DND-41 (cell line): ENCODE measurements at regions not wholly inside any gene's neighbourhood (a gene's known extent, or its start where the extent isn't known, plus 50 kb on each side); places are given as distances from the start of the nearest gene placed in this dataset.
"Not testable (repeated sequence)": the region's sequence is repeated elsewhere in the genome, so short reads cannot be mapped to it uniquely, and the experiment has no call there.

Experiments used
- ATAC-seq: fragments of 200-7000 bp; cut with Tn5 transposase; 3 replicates; pipeline ENCODE4 v1.9.1; 2021; ENCODE audit warnings: low read depth; ENCODE audit not compliant: insufficient read depth
- DNase-seq: peaks from one replicate; pipeline ENCODE4 v3.0.0-alpha.2; 2020
- H2AFZ ChIP-seq: 2 replicates; pipeline ENCODE4 v1.6.0; 2012; ENCODE audit warnings: low read depth, low read length
- H3K27ac ChIP-seq: 2 replicates; pipeline ENCODE4 v1.5.1; 2012; ENCODE audit warnings: low read length, inconsistent platforms
- H3K27me3 ChIP-seq: fragments of 200-600 bp; sonication (generic); 2 replicates; pipeline ENCODE4 v1.6.0; 2012; ENCODE audit warnings: low read length, mild to moderate bottlenecking, inconsistent platforms; ENCODE audit not compliant: insufficient read depth, poor library complexity
- H3K36me3 ChIP-seq: 2 replicates; pipeline ENCODE4 v1.5.1; 2012; ENCODE audit warnings: low read length, inconsistent platforms; ENCODE audit not compliant: insufficient read depth
- H3K4me1 ChIP-seq: 2 replicates; pipeline ENCODE4 v1.5.1; 2012; ENCODE audit warnings: mild to moderate bottlenecking, low read length; ENCODE audit not compliant: insufficient read depth
- H3K4me2 ChIP-seq: 2 replicates; pipeline ENCODE4 v1.6.0; 2012; ENCODE audit warnings: mild to moderate bottlenecking, moderate library complexity, low read length, inconsistent platforms; ENCODE audit not compliant: insufficient read depth
- H3K4me3 ChIP-seq, 2 experiments: fragments of 200-600 bp in 1 of 2; shearing (Covaris generic) in 1 of 2; 2 replicates each; pipeline ENCODE4 v1.5.1; 2012 to 2016; ENCODE audit warnings: inconsistent platforms in 2 of 2, low read length in 2 of 2, mild to moderate bottlenecking in 2 of 2, low read depth in 1 of 2, moderate library complexity in 1 of 2
- H3K79me2 ChIP-seq: 2 replicates; pipeline ENCODE4 v1.6.0; 2012; ENCODE audit warnings: low read length, inconsistent platforms; ENCODE audit not compliant: insufficient read depth
- H3K9ac ChIP-seq: 2 replicates; pipeline ENCODE4 v1.6.0; 2012; ENCODE audit warnings: low read depth, mild to moderate bottlenecking, inconsistent platforms, low read length, moderate library complexity
- H3K9me3 ChIP-seq: 2 replicates; pipeline ENCODE4 v1.5.1; 2012; ENCODE audit warnings: low read length, moderate library complexity, mild to moderate bottlenecking, inconsistent platforms; ENCODE audit not compliant: insufficient read depth, severe bottlenecking
- H4K20me1 ChIP-seq: 2 replicates; pipeline ENCODE4 v1.6.0; 2012; ENCODE audit warnings: low read length; ENCODE audit not compliant: insufficient read depth
- CTCF ChIP-seq: IDR thresholded peaks from 2 replicates; pipeline ENCODE4 v1.5.1; 2012; ENCODE audit warnings: borderline replicate concordance, low read length, moderate library complexity, mild to moderate bottlenecking; ENCODE audit not compliant: poor library complexity, severe bottlenecking; ENCODE audit errors: extremely low read depth
- EZH2 ChIP-seq: IDR thresholded peaks from 3 replicates; pipeline ENCODE4 v1.6.1; 2012; ENCODE audit warnings: borderline replicate concordance, low read depth, mild to moderate bottlenecking, moderate library complexity, low read length, inconsistent platforms; ENCODE audit not compliant: severe bottlenecking

GRCh38 chr2:221726894-221727513 is 154.9 kb upstream of the EPHA4 start:
- H3K9me3 ChIP-seq = no peaks in the 10 kb centered on the region
- H3K79me2 ChIP-seq = no peaks in the 10 kb centered on the region
- H3K4me2 ChIP-seq = no peak overlapping the region
- peak; percentile 35; the same call in 2 of the 3 replicates for ATAC-seq
- H3K9ac ChIP-seq = no peak overlapping the region
- no peaks in the 10 kb centered on the region for H3K27me3 ChIP-seq
- no peak overlapping the region for H3K27ac ChIP-seq
- DNase-seq = no peak
- H3K36me3 ChIP-seq = no peaks in the 10 kb centered on the region
- TF ChIP-seq EZH2 (no peak), CTCF (no peak)
- H4K20me1 ChIP-seq = no peaks in the 10 kb centered on the region
- no peak overlapping the region for H2AFZ ChIP-seq
- no peaks in the 10 kb centered on the region for H3K4me1 ChIP-seq
- H3K4me3 ChIP-seq = no peak overlapping the region

- no peaks in the 10 kb centered on the region for H3K79me2 ChIP-seq
- no peak overlapping the region for H2AFZ ChIP-seq
- no peaks in the 10 kb centered on the region for H4K20me1 ChIP-seq
- H3K9ac ChIP-seq = no peak overlapping the region
- H3K9me3 ChIP-seq = no peaks in the 10 kb centered on the region
- TF ChIP-seq EZH2 (no peak), CTCF (no peak)
- H3K27ac ChIP-seq = no peak overlapping the region
- no peaks in the 10 kb centered on the region for H3K4me1 ChIP-seq
- H3K27me3 ChIP-seq = no peaks in the 10 kb centered on the region
- ATAC-seq (peak; percentile 42; the same call in 1 of the 3 replicates), DNase-seq (no peak)
- H3K4me2 ChIP-seq = no peak overlapping the region
- no peaks in the 10 kb centered on the region for H3K36me3 ChIP-seq
- no peak overlapping the region for H3K4me3 ChIP-seq
Measured at GRCh38 chr2:221724631-221725203, 152.6 kb upstream of the EPHA4 start.

- H3K9me3 ChIP-seq, H4K20me1 ChIP-seq, H3K4me3 ChIP-seq, DNase-seq, H3K4me1 ChIP-seq, H3K27ac ChIP-seq, ATAC-seq, H3K4me2 ChIP-seq, H3K36me3 ChIP-seq, H3K27me3 ChIP-seq, H3K79me2 ChIP-seq, H2AFZ ChIP-seq, H3K9ac ChIP-seq: not testable (repeated sequence)
Measured at GRCh38 chr2:221724117-221724516, 152.0 kb upstream of the EPHA4 start.

- Histone ChIP-seq H3K9me3 (no peaks in the 10 kb centered on the region), H3K27me3 (no peaks in the 10 kb centered on the region), H3K4me2 (no peak overlapping the region), H3K9ac (no peak overlapping the region), H2AFZ (no peak overlapping the region), H3K27ac (no peak overlapping the region), H3K4me3 (no peak overlapping the region), H3K4me1 (no peaks in the 10 kb centered on the region), H4K20me1 (no peaks in the 10 kb centered on the region), H3K79me2 (no peaks in the 10 kb centered on the region), H3K36me3 (no peaks in the 10 kb centered on the region)
- no peak for TF ChIP-seq CTCF
- no peak for TF ChIP-seq EZH2
- ATAC-seq (no peak), DNase-seq (no peak)
Measured at GRCh38 chr2:221716426-221717303, 144.6 kb upstream of the EPHA4 start.
